ENCODE measurements at regions not wholly inside any gene's neighbourhood (a gene's known extent, or its start where the extent isn't known, plus 50 kb on each side); places are given as distances from the start of the nearest gene placed in this dataset.

DNA sequence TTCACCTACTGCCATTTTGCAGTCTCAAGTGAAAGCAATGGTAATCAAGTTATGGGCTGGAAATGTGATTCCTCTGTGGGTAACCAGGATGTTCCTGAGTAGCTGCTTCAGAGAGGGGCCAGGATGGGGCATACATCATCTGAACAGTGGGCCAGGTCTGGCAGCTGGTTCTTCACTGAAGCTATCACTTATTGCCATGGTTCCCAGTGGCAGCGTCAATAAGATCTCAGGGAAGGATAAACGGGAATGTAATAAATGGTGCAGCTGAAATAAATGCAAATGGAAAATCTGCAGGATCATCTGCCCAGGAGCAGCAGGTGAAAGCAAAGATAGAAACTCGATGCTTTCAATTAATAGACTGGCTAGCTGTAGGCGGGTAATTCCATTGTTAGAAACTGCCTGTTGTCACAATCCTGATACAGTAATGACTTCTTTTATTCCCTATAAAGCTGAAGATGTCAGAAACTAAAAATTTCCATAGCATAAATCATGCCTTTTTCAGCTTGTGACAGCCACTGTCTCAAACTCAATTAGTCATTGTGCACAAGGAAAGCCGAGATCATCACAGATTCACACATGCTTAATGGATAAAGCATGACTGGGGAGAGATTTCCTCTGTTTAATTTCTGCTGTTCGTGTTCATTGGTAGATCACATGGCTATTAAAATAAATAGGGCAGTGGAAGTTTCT is 56.2 kb upstream of the CCDC85A start:
- TF ChIP-seq, protein P1, sequence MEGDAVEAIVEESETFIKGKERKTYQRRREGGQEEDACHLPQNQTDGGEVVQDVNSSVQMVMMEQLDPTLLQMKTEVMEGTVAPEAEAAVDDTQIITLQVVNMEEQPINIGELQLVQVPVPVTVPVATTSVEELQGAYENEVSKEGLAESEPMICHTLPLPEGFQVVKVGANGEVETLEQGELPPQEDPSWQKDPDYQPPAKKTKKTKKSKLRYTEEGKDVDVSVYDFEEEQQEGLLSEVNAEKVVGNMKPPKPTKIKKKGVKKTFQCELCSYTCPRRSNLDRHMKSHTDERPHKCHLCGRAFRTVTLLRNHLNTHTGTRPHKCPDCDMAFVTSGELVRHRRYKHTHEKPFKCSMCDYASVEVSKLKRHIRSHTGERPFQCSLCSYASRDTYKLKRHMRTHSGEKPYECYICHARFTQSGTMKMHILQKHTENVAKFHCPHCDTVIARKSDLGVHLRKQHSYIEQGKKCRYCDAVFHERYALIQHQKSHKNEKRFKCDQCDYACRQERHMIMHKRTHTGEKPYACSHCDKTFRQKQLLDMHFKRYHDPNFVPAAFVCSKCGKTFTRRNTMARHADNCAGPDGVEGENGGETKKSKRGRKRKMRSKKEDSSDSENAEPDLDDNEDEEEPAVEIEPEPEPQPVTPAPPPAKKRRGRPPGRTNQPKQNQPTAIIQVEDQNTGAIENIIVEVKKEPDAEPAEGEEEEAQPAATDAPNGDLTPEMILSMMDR (IDR thresholded peaks at IDR 0.05; ENCODE audit: extremely low read depth, missing control alignments): no peak
- DNase-seq (ENCODE audit: low spot score): no peak

DNA sequence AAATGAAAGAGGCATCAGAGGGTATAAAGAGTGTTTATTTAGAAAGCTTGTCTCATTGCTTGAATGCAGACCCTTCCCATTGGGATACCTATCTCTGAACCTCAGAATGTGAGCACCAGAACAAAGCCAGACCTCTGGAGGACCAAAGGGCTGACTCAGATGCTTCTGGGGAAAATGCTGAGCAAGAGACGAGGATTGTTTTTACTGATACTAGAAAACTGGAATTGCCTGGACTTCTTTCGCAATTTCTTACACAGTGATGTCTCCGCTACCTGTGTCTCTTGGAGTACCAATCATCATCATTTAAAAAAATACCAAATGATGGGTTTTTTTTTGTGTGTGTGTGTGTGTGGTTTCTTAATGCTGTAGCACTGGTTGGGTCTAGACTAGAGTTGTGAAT is 55.6 kb upstream of the CCDC85A start:
- no peak for DNase-seq (ENCODE audit: low spot score)
- TF ChIP-seq, protein P1 (IDR thresholded peaks at IDR 0.05; ENCODE audit: extremely low read depth, missing control alignments): no peak

DNA sequence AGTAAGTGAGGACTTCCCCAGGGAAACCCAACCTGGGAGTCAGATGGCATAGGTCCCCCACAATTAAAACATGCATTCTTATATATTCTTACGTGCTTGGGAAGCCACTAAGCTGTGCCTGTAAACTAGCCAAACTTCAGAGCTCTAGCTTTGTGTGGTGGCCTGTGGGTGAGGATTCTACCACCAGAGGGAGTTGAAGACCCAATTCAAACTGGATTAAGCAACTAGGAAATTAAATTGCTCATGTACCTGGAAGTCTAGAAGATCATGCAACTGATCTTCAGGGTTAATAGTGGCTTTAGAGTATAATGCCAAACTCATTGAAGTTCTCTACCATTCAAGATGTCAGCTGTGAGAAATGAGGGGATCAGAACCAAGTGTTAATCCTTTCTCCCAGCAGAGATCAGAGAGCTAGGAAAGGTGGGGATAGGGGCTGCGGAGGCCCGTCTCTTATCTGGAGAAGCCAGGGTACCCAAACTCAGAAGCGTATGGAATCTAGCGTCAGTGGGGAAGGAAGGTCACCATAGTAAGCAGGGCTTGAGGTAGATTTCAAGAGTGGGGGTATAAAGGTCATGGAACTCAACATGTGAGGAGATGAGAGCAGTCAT is 53.2 kb upstream of the CCDC85A start:
- no peak for DNase-seq (ENCODE audit: low spot score)

DNA sequence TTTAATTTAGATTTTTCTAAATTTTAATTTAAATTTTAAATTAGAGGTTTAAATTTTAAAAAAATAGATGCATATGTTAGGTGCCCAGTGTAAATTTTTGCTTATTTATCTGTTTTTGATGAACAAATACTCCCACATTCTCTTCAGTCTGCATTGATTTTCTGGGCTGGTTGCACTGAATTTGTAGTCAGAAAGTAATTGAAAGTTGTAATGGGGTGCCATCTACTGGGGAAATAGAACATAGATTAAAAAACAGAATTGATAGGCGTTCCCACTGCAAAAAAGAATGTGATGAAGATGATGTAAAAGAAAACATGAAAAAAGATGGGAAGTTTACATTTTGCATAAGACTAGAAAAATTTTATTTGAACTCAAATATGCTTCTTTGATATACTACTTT is 51.7 kb upstream of the CCDC85A start:
- peak; percentile 17 for DNase-seq (ENCODE audit: low spot score)
- TF ChIP-seq, protein P1 (IDR thresholded peaks at IDR 0.05; ENCODE audit: extremely low read depth, missing control alignments): no peak

More for the DNA sequence above, 53.2 kb upstream of the CCDC85A start:
- TF ChIP-seq, protein P1 (IDR thresholded peaks at IDR 0.05; ENCODE audit: extremely low read depth, missing control alignments): no peak

DNA sequence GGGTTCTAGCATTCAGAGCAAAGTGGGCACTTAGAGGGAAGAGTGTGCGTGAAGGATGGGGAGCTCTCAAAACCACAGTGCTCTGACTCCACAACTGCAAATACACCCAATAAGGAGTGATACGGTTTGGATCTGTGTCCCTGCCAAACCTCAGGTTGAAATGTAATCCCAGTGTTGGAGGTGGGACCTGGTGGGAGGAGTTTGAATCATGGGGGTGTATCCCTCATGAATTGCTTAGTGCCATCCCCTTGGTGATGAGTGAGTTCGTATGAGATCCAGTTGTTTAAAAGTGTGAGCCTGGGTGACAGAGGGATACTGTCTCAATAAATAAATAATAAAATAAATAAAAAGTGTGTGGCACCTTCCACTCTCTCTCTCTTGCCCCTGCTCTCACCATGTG is 50.3 kb upstream of the CCDC85A start:
- TF ChIP-seq, protein P1 (IDR thresholded peaks at IDR 0.05; ENCODE audit: extremely low read depth, missing control alignments): no peak
- DNase-seq (ENCODE audit: low spot score): no peak

DNA sequence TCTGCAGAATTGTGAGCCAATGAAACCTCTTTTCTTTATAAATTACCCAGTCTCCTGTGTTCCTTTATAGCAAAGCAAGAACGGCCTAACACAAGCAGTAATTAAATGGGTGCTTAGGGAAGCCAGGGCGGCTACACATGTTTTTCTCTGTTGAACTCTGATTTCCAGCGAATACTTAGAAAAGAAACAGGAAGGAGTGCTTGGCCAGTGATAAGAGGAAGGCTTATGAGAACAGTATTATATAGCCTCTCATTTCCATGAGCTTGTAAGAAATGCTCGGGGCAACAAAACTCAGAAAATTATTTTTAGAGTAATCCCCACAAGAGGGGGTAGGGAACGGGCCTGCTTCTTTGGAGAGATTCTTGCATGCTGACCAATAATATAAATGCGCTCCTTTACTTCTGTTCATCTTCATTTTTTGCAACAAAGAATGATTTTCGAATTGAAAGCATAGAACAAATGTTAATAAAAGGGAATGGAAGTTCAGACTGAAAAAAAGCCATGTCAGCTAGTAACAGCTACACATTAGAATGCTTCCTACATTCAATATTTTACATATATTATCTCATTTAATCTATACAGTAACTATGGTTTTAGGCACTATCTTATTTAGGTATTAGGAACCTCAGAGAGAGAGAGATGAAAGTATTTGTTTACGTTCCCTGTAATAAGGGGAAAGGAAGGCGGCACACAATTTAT is 49.7 kb upstream of the CCDC85A start:
- DNase-seq (ENCODE audit: low spot score): no peak
- TF ChIP-seq, protein P1 (IDR thresholded peaks at IDR 0.05; ENCODE audit: extremely low read depth, missing control alignments): no peak

All from GM20000 (cell line).